ENCODE measurements at regions not wholly inside any gene's neighbourhood (a gene's known extent, or its start where the extent isn't known, plus 50 kb on each side); places are given as distances from the start of the nearest gene placed in this dataset.

- no peak for TF ChIP-seq EZH2 (IDR thresholded peaks at IDR 0.05; ENCODE audit: borderline replicate concordance, low read length)
- no peak for TF ChIP-seq CTCF (IDR thresholded peaks at IDR 0.05; ENCODE audit: low read length)
These were observed 155.3 kb downstream of the GADD45G start for GRCh38 chr9:89760123-89760522.

Data from OCI-LY1 (cell line).